K562 (cell line): ENCODE measurements at regions not wholly inside any gene's neighbourhood (a gene's known extent, or its start where the extent isn't known, plus 50 kb on each side); places are given as distances from the start of the nearest gene placed in this dataset.

Source experiments
- ATAC-seq: fragments of 200-7000 bp; cut with Tn5 transposase; 3 replicates; pipeline ENCODE4 v1.9.1; 2020; ENCODE audit warnings: moderate library complexity
- BruUV-seq: library from RNA; stranded (reverse); fragments of 400-500 nt; replicated peaks from 2 replicates; lab custom pipeline; 2021; lab: Mats Ljungman, UMichigan
- CTCF ChIA-PET: fragments of 300-600 bp; formaldehyde crosslinking; extraction: SDS; loops from one replicate; lab custom pipeline; 2021; ENCODE audit warnings: low intra/inter-chr PET ratio; lab: Yijun Ruan, JAX
- POLR2A ChIA-PET: fragments of 300-600, 350-650 bp; sonication (Branson Sonifier 250); formaldehyde crosslinking; extraction: SDS; loops from one replicate; lab custom pipeline; 2021; ENCODE audit warnings: antibody characterized with exemption, inconsistent platforms; lab: Yijun Ruan, JAX
- DNase-seq, 4 experiments: peaks; one replicate each; pipeline versions ENCODE4 v3.0.0 to v3.0.0-alpha.2; 2011 to 2018; ENCODE audit warnings: low spot score in 3 of 4, mixed read lengths in 3 of 4; ENCODE audit errors: extremely low read depth in 1 of 4
- FAIRE-seq: peaks from 2 replicates; lab custom pipeline; 2011; peaks lifted over from hg19 to GRCh38; lab: Jason Lieb, UNC
- H2AFZ ChIP-seq: 2 replicates; pipeline ENCODE4 v1.6.0; 2011; ENCODE audit warnings: low read depth, low read length, control low read depth, inconsistent platforms
- H3K27ac ChIP-seq: fragments of 200-600 bp; 3 replicates; pipeline ENCODE4 v1.8.0; 2011; ENCODE audit warnings: low read depth, mild to moderate bottlenecking, control low read depth, inconsistent platforms, low read length, moderate library complexity, mixed read lengths; ENCODE audit errors: extremely low read depth
- H3K27me3 ChIP-seq, 2 experiments: fragments of 300-600 bp in 1 of 2; 2 replicates in 1 of 2; 3 replicates in 1 of 2; pipeline versions ENCODE4 v1.6.0 to v1.8.0; 2011; ENCODE audit warnings: inconsistent platforms in 2 of 2, low read length in 2 of 2, mild to moderate bottlenecking in 1 of 2, mixed read lengths in 1 of 2, moderate library complexity in 1 of 2; ENCODE audit not compliant: control insufficient read depth in 2 of 2, insufficient read depth in 2 of 2
- H3K36me3 ChIP-seq: fragments of 300-600 bp; 3 replicates; pipeline ENCODE4 v1.8.0; 2011; ENCODE audit warnings: mild to moderate bottlenecking, low read length, inconsistent platforms; ENCODE audit not compliant: control insufficient read depth, insufficient read depth
- H3K4me1 ChIP-seq, 2 experiments: fragments of 200-600 bp in 1 of 2; replicated peaks in 1 of 2; 2 replicates in 1 of 2; 3 replicates in 1 of 2; pipeline versions ENCODE4 v1.5.1 to v1.8.0; 2011; ENCODE audit warnings: inconsistent platforms in 2 of 2, low read length in 2 of 2, mild to moderate bottlenecking in 1 of 2, mixed read lengths in 1 of 2, moderate library complexity in 1 of 2; ENCODE audit not compliant: control insufficient read depth in 2 of 2, insufficient read depth in 2 of 2
- H3K4me2 ChIP-seq: 2 replicates; pipeline ENCODE4 v1.6.1; 2011; ENCODE audit warnings: low read length, control low read depth, inconsistent platforms, mixed read lengths; ENCODE audit not compliant: insufficient read depth
- H3K4me3 ChIP-seq: fragments of 200-600 bp; sonication (generic), shearing (Covaris generic); 2 replicates; pipeline ENCODE4 v1.5.1; 2016; ENCODE audit warnings: control low read depth, inconsistent platforms
- H3K79me2 ChIP-seq: fragments of 200-600 bp; 3 replicates; pipeline ENCODE4 v1.8.0; 2011; ENCODE audit warnings: low read length, inconsistent platforms; ENCODE audit not compliant: control insufficient read depth, insufficient read depth
- H3K9ac ChIP-seq, 2 experiments: 2 replicates each; pipeline versions ENCODE4 v1.6.0 to v1.6.1; 2011; ENCODE audit warnings: low read depth in 2 of 2, low read length in 2 of 2, control low read depth in 1 of 2, inconsistent platforms in 1 of 2, mild to moderate bottlenecking in 1 of 2, mixed read lengths in 1 of 2; ENCODE audit not compliant: insufficient read depth in 1 of 2
- H3K9me1 ChIP-seq: one replicate; pipeline ENCODE4 v1.6.0; 2011; ENCODE audit warnings: inconsistent platforms, mild to moderate bottlenecking, low read length, moderate library complexity; ENCODE audit not compliant: control insufficient read depth, insufficient read depth
- H3K9me3 ChIP-seq: replicated peaks from 2 replicates; pipeline ENCODE4 v1.5.1; 2011; ENCODE audit warnings: low read depth, low read length, inconsistent platforms; ENCODE audit not compliant: control insufficient read depth, insufficient read depth
- H4K20me1 ChIP-seq: replicated peaks from 2 replicates; pipeline ENCODE4 v1.6.1; 2011; ENCODE audit warnings: low read length, inconsistent platforms, mixed read lengths; ENCODE audit not compliant: control insufficient read depth, insufficient read depth
- BCOR ChIP-seq: fragments of 450-650 bp; IDR thresholded peaks from 2 replicates; pipeline ENCODE4 v1.6.1; 2016
- DDX20 ChIP-seq: fragments of 450-650 bp; IDR thresholded peaks from 2 replicates; pipeline ENCODE4 v1.6.1; 2016; ENCODE audit warnings: missing genetic modification characterization, low read depth, mild to moderate bottlenecking, missing compliant biosample characterization, moderate library complexity
- EWSR1 ChIP-seq: fragments of 450-650 bp; IDR thresholded peaks from 2 replicates; pipeline ENCODE4 v1.6.1; 2018; ENCODE audit warnings: borderline replicate concordance, mild to moderate bottlenecking, low read depth, moderate library complexity; ENCODE audit not compliant: partially characterized antibody
- FOXJ2 ChIP-seq: fragments of 200-800 bp; sonication (Bioruptor generic); IDR thresholded peaks from 2 replicates; pipeline ENCODE4 v1.6.1; 2016; ENCODE audit warnings: missing genetic modification characterization, missing compliant biosample characterization
- HNRNPLL ChIP-seq: fragments of 200-400 bp; formaldehyde crosslinking; IDR thresholded peaks from 2 replicates; pipeline ENCODE4 v1.6.1; 2017; ENCODE audit warnings: low read length, low read depth, mild to moderate bottlenecking; ENCODE audit not compliant: poor library complexity, severe bottlenecking
- KLF6 ChIP-seq: fragments of 250-450 bp; sonication (Bioruptor Pico); IDR thresholded peaks from 2 replicates; pipeline ENCODE4 v1.4.0; 2020; ENCODE audit warnings: mild to moderate bottlenecking, moderate library complexity, borderline replicate concordance
- MAFF ChIP-seq: IDR thresholded peaks from 2 replicates; pipeline ENCODE4 v1.6.1; 2012; ENCODE audit warnings: low read length, improper control_type of control experiment
- MYNN ChIP-seq, 2 experiments: sonication (generic); formaldehyde crosslinking in 1 of 2; IDR thresholded peaks; 2 replicates each; pipeline versions ENCODE4 v1.5.0 to v1.6.1; 2016 to 2020; ENCODE audit warnings: antibody characterized with exemption in 1 of 2, missing genetic modification reagents in 1 of 2
- RBM34 ChIP-seq: fragments of 200-400 bp; formaldehyde crosslinking; IDR thresholded peaks from 2 replicates; pipeline ENCODE4 v1.6.1; 2018; ENCODE audit warnings: low read length, borderline replicate concordance; ENCODE audit not compliant: insufficient read depth
- ZNF41 ChIP-seq: fragments of 250-450 bp; sonication (Bioruptor Pico); conservative IDR thresholded peaks from 2 replicates; pipeline ENCODE4 v1.4.0; 2020; ENCODE audit warnings: mild to moderate bottlenecking
- ZNF586 ChIP-seq: fragments of 450-650 bp; formaldehyde crosslinking; conservative IDR thresholded peaks from 2 replicates; pipeline ENCODE4 v1.4.0; 2020; ENCODE audit warnings: mild to moderate bottlenecking, moderate library complexity
- WGBS: fragments of 100-300 bp; shearing (Covaris generic); methylation state at CpG from one replicate; pipeline ENCODE4 v1.1.6; 2016; ENCODE audit warnings: low coverage, mixed read lengths; ENCODE audit not compliant: insufficient coverage; ENCODE audit errors: missing lambda C conversion rate; 5-methylcytosine and 5-hydroxymethylcytosine counted together
- in situ Hi-C: fragments of 300-500 bp; cut with MboI; formaldehyde crosslinking; loops from 4 replicates; pipeline ENCODE4 v1.15.0; 2018; ENCODE audit warnings: inconsistent platforms, mixed read lengths
- intact Hi-C: fragments of 100-400 bp; cut with micrococcal nuclease; formaldehyde crosslinking; loops from 2 replicates; pipeline ENCODE4 v1.14.2; 2022
- TF ChIP-seq, protein P1 (sequence below): fragments of 450-650 bp; IDR thresholded peaks from 2 replicates; pipeline ENCODE4 v1.6.1; 2017; ENCODE audit warnings: mild to moderate bottlenecking, moderate library complexity
- TF ChIP-seq, protein P2 (sequence below), 2 experiments: fragments of 450-650 bp; IDR thresholded peaks; 2 replicates each; pipeline ENCODE4 v1.6.1; 2018; ENCODE audit warnings: mild to moderate bottlenecking in 2 of 2, low read depth in 1 of 2; ENCODE audit not compliant: partially characterized antibody in 2 of 2
- TF ChIP-seq, protein P3 (sequence below): sonication (generic); formaldehyde crosslinking; IDR thresholded peaks from 2 replicates; pipeline ENCODE4 v1.8.0; 2022; ENCODE audit warnings: missing genetic modification reagents, mild to moderate bottlenecking, moderate library complexity, borderline replicate concordance
- TF ChIP-seq, protein P4 (sequence below): fragments of 450-650 bp; formaldehyde crosslinking; IDR thresholded peaks from 2 replicates; pipeline ENCODE4 v1.4.0; 2020; ENCODE audit warnings: mild to moderate bottlenecking, moderate library complexity

DNA sequence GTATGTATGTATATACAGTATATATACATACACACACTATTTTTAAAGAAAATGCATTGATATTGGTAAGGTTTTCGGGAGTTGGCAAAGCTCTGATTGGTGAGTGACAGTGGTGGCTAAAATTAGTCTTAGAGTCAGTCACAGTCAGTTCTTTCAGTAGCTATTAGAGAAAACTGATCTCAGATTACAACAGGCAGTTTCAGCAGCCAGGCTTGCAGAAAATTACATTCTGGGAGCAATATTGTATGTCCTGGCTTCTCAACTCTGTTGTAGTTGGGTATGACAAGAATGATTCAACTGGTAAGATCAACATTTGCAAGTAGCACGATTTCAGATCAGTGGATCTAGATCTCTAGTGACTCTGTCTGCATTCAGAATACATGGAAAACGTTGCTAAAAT lies 897.9 kb upstream of the AUTS2 start:
- DNase-seq (no peak), ATAC-seq (no peak), FAIRE-seq (no peak)
- Histone ChIP-seq H3K27me3 (no peaks in the 10 kb centered on the region), H3K36me3 (no peaks in the 10 kb centered on the region), H2AFZ (no peak overlapping the region), H3K4me3 (no peak overlapping the region), H3K9me1 (no peaks in the 10 kb centered on the region), H3K9me3 (no peaks in the 10 kb centered on the region), H3K27ac (no peak overlapping the region), H3K4me1 (no peaks in the 10 kb centered on the region), H3K79me2 (no peaks in the 10 kb centered on the region), H3K4me2 (no peak overlapping the region), H3K9ac (no peak overlapping the region), H4K20me1 (no peaks in the 10 kb centered on the region)
- BruUV-seq, result no TSS peak
- in situ Hi-C loops (no loop called here), intact Hi-C loops (no loop called here)
- 0% methylated on average over 3 of the region's 3 CpGs for WGBS
- ChIA-PET CTCF (no interaction called here), POLR2A (interaction anchor here (0.6 kb wide), 1 partner anchor 585 kb away, joined by 3 read pairs; no protein-coding TSS in a partner anchor)
- TF ChIP-seq, protein P1, sequence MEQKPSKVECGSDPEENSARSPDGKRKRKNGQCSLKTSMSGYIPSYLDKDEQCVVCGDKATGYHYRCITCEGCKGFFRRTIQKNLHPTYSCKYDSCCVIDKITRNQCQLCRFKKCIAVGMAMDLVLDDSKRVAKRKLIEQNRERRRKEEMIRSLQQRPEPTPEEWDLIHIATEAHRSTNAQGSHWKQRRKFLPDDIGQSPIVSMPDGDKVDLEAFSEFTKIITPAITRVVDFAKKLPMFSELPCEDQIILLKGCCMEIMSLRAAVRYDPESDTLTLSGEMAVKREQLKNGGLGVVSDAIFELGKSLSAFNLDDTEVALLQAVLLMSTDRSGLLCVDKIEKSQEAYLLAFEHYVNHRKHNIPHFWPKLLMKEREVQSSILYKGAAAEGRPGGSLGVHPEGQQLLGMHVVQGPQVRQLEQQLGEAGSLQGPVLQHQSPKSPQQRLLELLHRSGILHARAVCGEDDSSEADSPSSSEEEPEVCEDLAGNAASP, result no peak
- TF ChIP-seq, protein P2, sequence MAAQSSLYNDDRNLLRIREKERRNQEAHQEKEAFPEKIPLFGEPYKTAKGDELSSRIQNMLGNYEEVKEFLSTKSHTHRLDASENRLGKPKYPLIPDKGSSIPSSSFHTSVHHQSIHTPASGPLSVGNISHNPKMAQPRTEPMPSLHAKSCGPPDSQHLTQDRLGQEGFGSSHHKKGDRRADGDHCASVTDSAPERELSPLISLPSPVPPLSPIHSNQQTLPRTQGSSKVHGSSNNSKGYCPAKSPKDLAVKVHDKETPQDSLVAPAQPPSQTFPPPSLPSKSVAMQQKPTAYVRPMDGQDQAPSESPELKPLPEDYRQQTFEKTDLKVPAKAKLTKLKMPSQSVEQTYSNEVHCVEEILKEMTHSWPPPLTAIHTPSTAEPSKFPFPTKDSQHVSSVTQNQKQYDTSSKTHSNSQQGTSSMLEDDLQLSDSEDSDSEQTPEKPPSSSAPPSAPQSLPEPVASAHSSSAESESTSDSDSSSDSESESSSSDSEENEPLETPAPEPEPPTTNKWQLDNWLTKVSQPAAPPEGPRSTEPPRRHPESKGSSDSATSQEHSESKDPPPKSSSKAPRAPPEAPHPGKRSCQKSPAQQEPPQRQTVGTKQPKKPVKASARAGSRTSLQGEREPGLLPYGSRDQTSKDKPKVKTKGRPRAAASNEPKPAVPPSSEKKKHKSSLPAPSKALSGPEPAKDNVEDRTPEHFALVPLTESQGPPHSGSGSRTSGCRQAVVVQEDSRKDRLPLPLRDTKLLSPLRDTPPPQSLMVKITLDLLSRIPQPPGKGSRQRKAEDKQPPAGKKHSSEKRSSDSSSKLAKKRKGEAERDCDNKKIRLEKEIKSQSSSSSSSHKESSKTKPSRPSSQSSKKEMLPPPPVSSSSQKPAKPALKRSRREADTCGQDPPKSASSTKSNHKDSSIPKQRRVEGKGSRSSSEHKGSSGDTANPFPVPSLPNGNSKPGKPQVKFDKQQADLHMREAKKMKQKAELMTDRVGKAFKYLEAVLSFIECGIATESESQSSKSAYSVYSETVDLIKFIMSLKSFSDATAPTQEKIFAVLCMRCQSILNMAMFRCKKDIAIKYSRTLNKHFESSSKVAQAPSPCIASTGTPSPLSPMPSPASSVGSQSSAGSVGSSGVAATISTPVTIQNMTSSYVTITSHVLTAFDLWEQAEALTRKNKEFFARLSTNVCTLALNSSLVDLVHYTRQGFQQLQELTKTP (IDR thresholded peaks at IDR 0.05; ENCODE audit: low read depth in 1 of 2, partially characterized antibody in 2 of 2), result no peak
- TF ChIP-seq, protein P3, sequence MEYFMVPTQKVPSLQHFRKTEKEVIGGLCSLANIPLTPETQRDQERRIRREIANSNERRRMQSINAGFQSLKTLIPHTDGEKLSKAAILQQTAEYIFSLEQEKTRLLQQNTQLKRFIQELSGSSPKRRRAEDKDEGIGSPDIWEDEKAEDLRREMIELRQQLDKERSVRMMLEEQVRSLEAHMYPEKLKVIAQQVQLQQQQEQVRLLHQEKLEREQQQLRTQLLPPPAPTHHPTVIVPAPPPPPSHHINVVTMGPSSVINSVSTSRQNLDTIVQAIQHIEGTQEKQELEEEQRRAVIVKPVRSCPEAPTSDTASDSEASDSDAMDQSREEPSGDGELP, result no peak
- TF ChIP-seq MAFF (no peak), MYNN (IDR thresholded peaks at IDR 0.05) (no peak), MYNN (CRISPR knock-in tag; IDR thresholded peaks at IDR 0.05) (no peak), FOXJ2 (tag) (no peak), DDX20 (tag) (no peak), ZNF586 (no peak), BCOR (no peak), KLF6 (no peak), HNRNPLL (no peak), RBM34 (no peak), ZNF41 (no peak), EWSR1 (no peak)
- TF ChIP-seq, protein P4, sequence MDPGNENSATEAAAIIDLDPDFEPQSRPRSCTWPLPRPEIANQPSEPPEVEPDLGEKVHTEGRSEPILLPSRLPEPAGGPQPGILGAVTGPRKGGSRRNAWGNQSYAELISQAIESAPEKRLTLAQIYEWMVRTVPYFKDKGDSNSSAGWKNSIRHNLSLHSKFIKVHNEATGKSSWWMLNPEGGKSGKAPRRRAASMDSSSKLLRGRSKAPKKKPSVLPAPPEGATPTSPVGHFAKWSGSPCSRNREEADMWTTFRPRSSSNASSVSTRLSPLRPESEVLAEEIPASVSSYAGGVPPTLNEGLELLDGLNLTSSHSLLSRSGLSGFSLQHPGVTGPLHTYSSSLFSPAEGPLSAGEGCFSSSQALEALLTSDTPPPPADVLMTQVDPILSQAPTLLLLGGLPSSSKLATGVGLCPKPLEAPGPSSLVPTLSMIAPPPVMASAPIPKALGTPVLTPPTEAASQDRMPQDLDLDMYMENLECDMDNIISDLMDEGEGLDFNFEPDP (CRISPR knock-in tag), result no peak
